GM13977 (cell line): ENCODE measurements at regions not wholly inside any gene's neighbourhood (a gene's known extent, or its start where the extent isn't known, plus 50 kb on each side); places are given as distances from the start of the nearest gene placed in this dataset.
"Not testable (repeated sequence)": the region's sequence is repeated elsewhere in the genome, so short reads cannot be mapped to it uniquely, and the experiment has no call there.

ENCODE experiments used
- DNase-seq: peaks from one replicate; pipeline ENCODE4 v3.0.0; 2012; ENCODE audit warnings: low spot score
- CTCF ChIP-seq: IDR thresholded peaks from 2 replicates; pipeline ENCODE4 v1.5.1; 2012; ENCODE audit warnings: mild to moderate bottlenecking, control low read depth; ENCODE audit not compliant: insufficient read depth; ENCODE audit errors: extremely low read depth, missing control alignments
- in situ Hi-C: fragments of 300-500 bp; cut with MboI; formaldehyde crosslinking; loops from one replicate; pipeline ENCODE4 v1.12.0; 2022; ENCODE audit warnings: low sequenced_read_pairs, low pct_unique_long_range_greater_than_20kb, mixed read lengths, inconsistent platforms; ENCODE audit not compliant: unreplicated experiment

- in situ Hi-C loops, result no loop called here
- no peak for DNase-seq
- no peak for TF ChIP-seq CTCF
Measured at GRCh38 chr15:53829471-53829870, 70.0 kb upstream of the WDR72 start.

GRCh38 chr15:53827355-53827754, 67.9 kb upstream of the WDR72 start:
- DNase-seq, result no peak
- in situ Hi-C loops, result no loop called here
- TF ChIP-seq CTCF, result no peak

GRCh38 chr15:53811530-53811929, 52.1 kb upstream of the WDR72 start:
- in situ Hi-C loops, result no loop called here
- DNase-seq, result no peak
- no peak for TF ChIP-seq CTCF

GRCh38 chr15:53810306-53810705, 50.8 kb upstream of the WDR72 start:
- DNase-seq, in situ Hi-C loops: not testable (repeated sequence)
